ENCODE measurements at regions not wholly inside any gene's neighbourhood (a gene's known extent, or its start where the extent isn't known, plus 50 kb on each side); places are given as distances from the start of the nearest gene placed in this dataset.

DNA sequence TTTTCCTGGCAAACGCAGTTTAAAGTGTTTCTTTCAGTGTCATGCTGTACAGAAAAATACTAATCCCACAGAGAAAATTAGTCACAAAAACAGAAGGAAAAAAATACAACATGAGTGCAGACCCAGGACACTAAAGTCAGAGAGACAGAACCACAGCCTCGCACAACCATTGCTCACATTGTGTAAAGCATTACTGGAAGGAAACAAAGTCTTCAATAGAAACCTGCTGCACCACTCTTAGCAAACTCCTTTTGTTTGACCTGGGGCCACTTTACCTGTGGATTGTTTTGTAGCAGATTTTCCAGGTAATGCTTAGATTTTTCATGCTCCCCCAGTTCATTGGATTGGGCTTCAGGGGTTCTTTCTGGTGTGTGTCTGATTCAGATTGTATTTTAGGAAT is 131.8 kb upstream of the TMLHE start:
- TF ChIP-seq, protein P1, sequence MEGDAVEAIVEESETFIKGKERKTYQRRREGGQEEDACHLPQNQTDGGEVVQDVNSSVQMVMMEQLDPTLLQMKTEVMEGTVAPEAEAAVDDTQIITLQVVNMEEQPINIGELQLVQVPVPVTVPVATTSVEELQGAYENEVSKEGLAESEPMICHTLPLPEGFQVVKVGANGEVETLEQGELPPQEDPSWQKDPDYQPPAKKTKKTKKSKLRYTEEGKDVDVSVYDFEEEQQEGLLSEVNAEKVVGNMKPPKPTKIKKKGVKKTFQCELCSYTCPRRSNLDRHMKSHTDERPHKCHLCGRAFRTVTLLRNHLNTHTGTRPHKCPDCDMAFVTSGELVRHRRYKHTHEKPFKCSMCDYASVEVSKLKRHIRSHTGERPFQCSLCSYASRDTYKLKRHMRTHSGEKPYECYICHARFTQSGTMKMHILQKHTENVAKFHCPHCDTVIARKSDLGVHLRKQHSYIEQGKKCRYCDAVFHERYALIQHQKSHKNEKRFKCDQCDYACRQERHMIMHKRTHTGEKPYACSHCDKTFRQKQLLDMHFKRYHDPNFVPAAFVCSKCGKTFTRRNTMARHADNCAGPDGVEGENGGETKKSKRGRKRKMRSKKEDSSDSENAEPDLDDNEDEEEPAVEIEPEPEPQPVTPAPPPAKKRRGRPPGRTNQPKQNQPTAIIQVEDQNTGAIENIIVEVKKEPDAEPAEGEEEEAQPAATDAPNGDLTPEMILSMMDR (IDR thresholded peaks at IDR 0.05), result no peak
- no peak for TF ChIP-seq POLR2A (IDR thresholded peaks at IDR 0.05)

All from adrenal gland (tissue), 5 donors.